ENCODE measurements at regions not wholly inside any gene's neighbourhood (a gene's known extent, or its start where the extent isn't known, plus 50 kb on each side); places are given as distances from the start of the nearest gene placed in this dataset.

DNA sequence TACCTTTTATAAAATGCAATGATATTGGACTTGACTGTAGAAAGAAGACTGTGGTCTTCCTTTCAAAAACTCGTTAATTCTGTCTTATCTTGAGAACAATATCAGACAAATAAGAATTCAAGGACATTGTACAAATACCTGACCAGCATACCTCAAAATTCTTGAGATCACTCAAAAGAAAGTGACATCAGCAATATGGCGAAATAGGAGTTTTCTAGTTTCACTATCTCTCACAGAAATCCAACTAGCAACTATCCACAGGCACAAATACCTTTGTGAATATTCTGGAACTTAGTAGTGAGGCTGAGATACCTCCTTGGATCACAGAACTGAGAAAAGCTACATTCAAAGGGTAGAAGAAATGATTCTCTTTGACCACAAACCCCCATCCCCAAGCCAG lies 419.7 kb downstream of the ZNF385D start:
- no TSS peak for BruUV-seq (replicated peaks)
- peaks cover 8% of the 10 kb centered on the region for H3K4me1 Mint-ChIP-seq (ENCODE audit: low read depth, unreplicated experiment)
- no peak for DNase-seq
- H3K36me3 Mint-ChIP-seq (ENCODE audit: insufficient read depth, unreplicated experiment), result no peaks in the 10 kb centered on the region
- no peak overlapping the region for H3K4me3 Mint-ChIP-seq (ENCODE audit: low read depth, unreplicated experiment)
- intact Hi-C loops (cut with micrococcal nuclease; ENCODE audit: unreplicated experiment), result no loop called here
- CTCF ChIA-PET, result no interaction called here
- TF ChIP-seq, protein P1, sequence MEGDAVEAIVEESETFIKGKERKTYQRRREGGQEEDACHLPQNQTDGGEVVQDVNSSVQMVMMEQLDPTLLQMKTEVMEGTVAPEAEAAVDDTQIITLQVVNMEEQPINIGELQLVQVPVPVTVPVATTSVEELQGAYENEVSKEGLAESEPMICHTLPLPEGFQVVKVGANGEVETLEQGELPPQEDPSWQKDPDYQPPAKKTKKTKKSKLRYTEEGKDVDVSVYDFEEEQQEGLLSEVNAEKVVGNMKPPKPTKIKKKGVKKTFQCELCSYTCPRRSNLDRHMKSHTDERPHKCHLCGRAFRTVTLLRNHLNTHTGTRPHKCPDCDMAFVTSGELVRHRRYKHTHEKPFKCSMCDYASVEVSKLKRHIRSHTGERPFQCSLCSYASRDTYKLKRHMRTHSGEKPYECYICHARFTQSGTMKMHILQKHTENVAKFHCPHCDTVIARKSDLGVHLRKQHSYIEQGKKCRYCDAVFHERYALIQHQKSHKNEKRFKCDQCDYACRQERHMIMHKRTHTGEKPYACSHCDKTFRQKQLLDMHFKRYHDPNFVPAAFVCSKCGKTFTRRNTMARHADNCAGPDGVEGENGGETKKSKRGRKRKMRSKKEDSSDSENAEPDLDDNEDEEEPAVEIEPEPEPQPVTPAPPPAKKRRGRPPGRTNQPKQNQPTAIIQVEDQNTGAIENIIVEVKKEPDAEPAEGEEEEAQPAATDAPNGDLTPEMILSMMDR (IDR thresholded peaks at IDR 0.05; ENCODE audit: unreplicated experiment), result no peak
- no peaks in the 10 kb centered on the region for H3K27me3 Mint-ChIP-seq (ENCODE audit: unreplicated experiment)
- H3K27ac Mint-ChIP-seq (ENCODE audit: unreplicated experiment), result no peak overlapping the region
- peaks cover 4% of the 10 kb centered on the region for H3K9me3 Mint-ChIP-seq (ENCODE audit: low read depth, unreplicated experiment)

DNA sequence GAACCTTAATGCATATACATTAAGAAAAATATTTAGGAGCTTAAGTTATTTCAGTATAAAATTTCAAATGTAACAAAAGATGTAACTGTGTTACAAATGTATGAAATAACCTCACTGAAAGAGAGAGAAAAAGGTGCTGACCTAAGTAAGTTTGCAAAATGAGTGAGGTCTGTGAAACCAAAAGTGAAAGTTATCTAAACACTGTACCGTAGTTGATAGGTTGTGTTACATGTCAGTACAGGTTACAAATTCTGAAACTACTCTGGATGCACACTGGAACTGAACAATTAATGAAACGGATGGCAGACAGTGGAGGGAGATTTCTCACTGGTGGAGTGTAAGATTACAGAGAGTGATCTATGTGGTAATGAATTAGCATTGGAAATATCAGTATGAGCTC lies 420.7 kb downstream of the ZNF385D start:
- BruUV-seq (replicated peaks), result no TSS peak
- peaks cover 8% of the 10 kb centered on the region for H3K4me1 Mint-ChIP-seq (ENCODE audit: low read depth, unreplicated experiment)
- no peaks in the 10 kb centered on the region for H3K27me3 Mint-ChIP-seq (ENCODE audit: unreplicated experiment)
- intact Hi-C loops (cut with micrococcal nuclease; ENCODE audit: unreplicated experiment), result no loop called here
- CTCF ChIA-PET, result no interaction called here
- H3K27ac Mint-ChIP-seq (ENCODE audit: unreplicated experiment), result no peak overlapping the region
- TF ChIP-seq, protein P1 (IDR thresholded peaks at IDR 0.05; ENCODE audit: unreplicated experiment), result no peak
- DNase-seq, result no peak
- H3K4me3 Mint-ChIP-seq (ENCODE audit: low read depth, unreplicated experiment), result peak overlapping the region; percentile 49
- peaks cover 2% of the 10 kb centered on the region for H3K9me3 Mint-ChIP-seq (ENCODE audit: low read depth, unreplicated experiment)
- no peaks in the 10 kb centered on the region for H3K36me3 Mint-ChIP-seq (ENCODE audit: insufficient read depth, unreplicated experiment)

DNA sequence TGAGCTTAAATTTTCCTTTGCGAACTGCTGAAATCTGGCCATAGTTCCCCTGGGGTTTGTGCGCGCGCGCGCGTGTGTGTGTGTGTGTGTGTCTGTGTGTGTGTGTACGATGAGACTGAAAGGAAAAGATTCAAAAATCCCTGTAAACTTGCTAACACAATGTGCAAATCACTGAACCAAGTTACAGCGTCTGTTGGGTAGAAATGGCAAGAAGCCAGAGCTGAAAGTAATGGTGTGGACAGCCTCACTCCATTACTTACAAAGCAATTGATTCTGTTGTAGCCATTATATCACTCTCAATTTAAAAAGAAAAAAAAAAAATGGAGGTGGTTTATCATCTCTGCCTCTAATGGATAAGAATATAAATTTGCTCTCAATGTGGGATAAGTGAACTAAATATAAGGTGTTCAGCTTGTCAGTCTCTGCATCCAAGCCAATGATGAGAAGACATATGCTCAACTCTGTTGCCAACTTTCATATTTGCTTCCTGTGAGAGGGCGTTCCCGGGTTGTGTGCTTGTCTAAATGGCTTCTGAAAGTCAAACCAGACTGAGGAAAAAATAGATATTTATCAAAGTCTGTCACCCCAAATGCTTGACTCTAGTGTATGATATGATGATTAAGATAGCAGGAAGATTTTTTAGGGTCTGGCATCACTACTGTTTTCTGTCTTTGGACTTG lies 422.2 kb downstream of the ZNF385D start:
- H3K9me3 Mint-ChIP-seq (ENCODE audit: low read depth, unreplicated experiment), result peaks cover 2% of the 10 kb centered on the region
- H3K27me3 Mint-ChIP-seq (ENCODE audit: unreplicated experiment), result no peaks in the 10 kb centered on the region
- H3K36me3 Mint-ChIP-seq (ENCODE audit: insufficient read depth, unreplicated experiment), result no peaks in the 10 kb centered on the region
- intact Hi-C loops (cut with micrococcal nuclease; ENCODE audit: unreplicated experiment), result no loop called here
- no peak for DNase-seq
- peaks cover 8% of the 10 kb centered on the region for H3K4me1 Mint-ChIP-seq (ENCODE audit: low read depth, unreplicated experiment)
- H3K27ac Mint-ChIP-seq (ENCODE audit: unreplicated experiment), result no peak overlapping the region
- CTCF ChIA-PET, result no interaction called here
- no peak overlapping the region for H3K4me3 Mint-ChIP-seq (ENCODE audit: low read depth, unreplicated experiment)
- TF ChIP-seq, protein P1 (IDR thresholded peaks at IDR 0.05; ENCODE audit: unreplicated experiment), result no peak
- no TSS peak for BruUV-seq (replicated peaks)

DNA sequence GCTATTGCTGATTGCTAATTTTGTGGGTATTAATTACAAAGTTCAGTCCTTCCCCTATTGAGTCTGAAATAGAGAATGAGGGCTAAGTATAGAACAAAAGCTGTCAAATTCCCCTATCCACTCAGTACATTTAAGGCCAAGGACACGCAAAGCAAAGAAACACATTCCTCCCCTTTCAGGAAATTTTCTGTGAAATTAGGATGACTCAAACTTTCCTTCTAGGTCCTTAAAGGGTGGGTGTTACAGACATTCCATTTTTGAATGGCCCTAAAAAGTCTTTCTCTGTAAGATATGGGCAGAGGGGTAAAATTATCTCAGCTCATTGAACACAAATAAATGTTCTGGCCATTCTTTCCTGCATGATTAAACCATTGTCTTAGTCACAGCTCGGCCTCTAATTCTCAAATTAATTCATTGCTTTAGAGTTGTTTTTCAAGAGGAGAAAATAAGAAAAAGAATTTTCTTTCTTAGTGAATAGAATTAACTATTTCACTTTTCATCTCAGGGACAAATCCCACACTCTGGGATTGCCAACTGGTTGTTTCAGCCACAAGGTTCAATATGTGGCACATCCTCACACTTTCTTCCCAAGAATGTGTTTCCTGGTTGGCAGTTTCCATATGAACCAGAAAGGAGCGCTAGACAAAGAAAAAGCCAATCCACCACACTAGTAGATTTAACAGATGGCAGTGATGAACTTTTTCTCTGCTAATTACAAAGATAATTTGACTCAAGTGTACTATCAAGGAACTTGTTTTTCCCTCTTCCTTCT lies 424.1 kb downstream of the ZNF385D start:
- Mint-ChIP-seq H3K27ac (ENCODE audit: unreplicated experiment) (no peak overlapping the region), H3K4me3 (ENCODE audit: low read depth, unreplicated experiment) (no peak overlapping the region), H3K9me3 (ENCODE audit: low read depth, unreplicated experiment) (peaks cover 2% of the 10 kb centered on the region), H3K36me3 (ENCODE audit: insufficient read depth, unreplicated experiment) (no peaks in the 10 kb centered on the region), H3K4me1 (ENCODE audit: low read depth, unreplicated experiment) (peaks cover 8% of the 10 kb centered on the region), H3K27me3 (ENCODE audit: unreplicated experiment) (no peaks in the 10 kb centered on the region)
- CTCF ChIA-PET, result no interaction called here
- intact Hi-C loops (cut with micrococcal nuclease; ENCODE audit: unreplicated experiment), result no loop called here
- no TSS peak for BruUV-seq (replicated peaks)
- TF ChIP-seq, protein P1 (IDR thresholded peaks at IDR 0.05; ENCODE audit: unreplicated experiment), result no peak
- no peak for DNase-seq

Data from Calu3 (cell line).